ENCODE measurements at regions not wholly inside any gene's neighbourhood (a gene's known extent, or its start where the extent isn't known, plus 50 kb on each side); places are given as distances from the start of the nearest gene placed in this dataset.

GRCh38 chr5:107271682-107272350 lies 398.9 kb downstream of the EFNA5 start:
- TF ChIP-seq CTCF (IDR thresholded peaks at IDR 0.05; ENCODE audit: extremely low read depth, insufficient read depth, missing control alignments): no peak
- in situ Hi-C loops (cut with MboI; ENCODE audit: low pct_unique_long_range_greater_than_20kb, low sequenced_read_pairs, unreplicated experiment): no loop called here
- no peak for DNase-seq (ENCODE audit: low spot score)

DNA sequence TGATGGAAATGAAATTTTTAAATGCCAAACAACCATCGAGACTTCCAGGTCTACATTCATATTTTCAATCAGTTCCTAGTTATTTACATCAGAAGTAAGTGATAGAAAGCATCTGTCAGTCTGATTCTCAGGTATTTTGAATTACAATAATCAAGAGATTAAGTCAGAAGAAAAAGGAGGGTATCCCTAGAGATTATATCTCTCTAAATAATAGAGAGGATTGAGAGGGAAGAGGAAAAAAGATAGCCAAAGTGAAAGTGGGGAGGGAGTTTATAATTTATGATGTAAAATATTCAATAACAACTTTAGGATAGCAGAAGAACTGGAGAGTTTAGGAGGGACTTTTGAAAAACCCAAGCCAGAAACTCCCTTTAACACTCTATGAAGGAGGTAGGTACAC lies 400.2 kb downstream of the EFNA5 start:
- in situ Hi-C loops (cut with MboI; ENCODE audit: low pct_unique_long_range_greater_than_20kb, low sequenced_read_pairs, unreplicated experiment): no loop called here

DNA sequence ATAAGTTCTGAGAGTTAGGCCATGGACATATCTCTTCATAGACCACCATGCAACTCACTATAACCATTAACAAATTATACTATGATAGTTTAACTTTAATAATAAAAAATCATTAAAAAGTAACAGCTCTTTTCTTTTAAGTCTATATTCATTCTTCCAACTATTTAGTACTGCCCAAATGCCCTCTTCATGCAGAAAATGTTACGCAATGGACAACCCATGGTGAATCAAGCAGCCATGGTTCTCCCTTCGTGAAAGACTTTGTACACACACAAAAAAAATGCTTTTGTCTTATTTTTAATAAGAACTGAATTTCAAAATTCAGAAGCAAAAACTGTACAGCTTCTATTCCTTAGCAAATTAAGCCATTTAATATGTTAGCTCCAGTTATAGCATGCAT lies 401.1 kb downstream of the EFNA5 start:
- DNase-seq (ENCODE audit: low spot score): no peak
- in situ Hi-C loops (cut with MboI; ENCODE audit: low pct_unique_long_range_greater_than_20kb, low sequenced_read_pairs, unreplicated experiment): no loop called here
- no peak for TF ChIP-seq CTCF (IDR thresholded peaks at IDR 0.05; ENCODE audit: extremely low read depth, insufficient read depth, missing control alignments)

More for the DNA sequence above, 400.2 kb downstream of the EFNA5 start:
- TF ChIP-seq CTCF (IDR thresholded peaks at IDR 0.05; ENCODE audit: extremely low read depth, insufficient read depth, missing control alignments): no peak
- DNase-seq (ENCODE audit: low spot score): no peak

- DNase-seq (ENCODE audit: low spot score): no peak
- TF ChIP-seq CTCF (IDR thresholded peaks at IDR 0.05; ENCODE audit: extremely low read depth, insufficient read depth, missing control alignments): no peak
- in situ Hi-C loops (cut with MboI; ENCODE audit: low pct_unique_long_range_greater_than_20kb, low sequenced_read_pairs, unreplicated experiment): no loop called here
These were observed 401.5 kb downstream of the EFNA5 start for GRCh38 chr5:107269256-107269655.

- DNase-seq (ENCODE audit: low spot score): no peak
- in situ Hi-C loops (cut with MboI; ENCODE audit: low pct_unique_long_range_greater_than_20kb, low sequenced_read_pairs, unreplicated experiment): no loop called here
- TF ChIP-seq CTCF (IDR thresholded peaks at IDR 0.05; ENCODE audit: extremely low read depth, insufficient read depth, missing control alignments): no peak
These were observed 402.5 kb downstream of the EFNA5 start for GRCh38 chr5:107268241-107268640.

DNA sequence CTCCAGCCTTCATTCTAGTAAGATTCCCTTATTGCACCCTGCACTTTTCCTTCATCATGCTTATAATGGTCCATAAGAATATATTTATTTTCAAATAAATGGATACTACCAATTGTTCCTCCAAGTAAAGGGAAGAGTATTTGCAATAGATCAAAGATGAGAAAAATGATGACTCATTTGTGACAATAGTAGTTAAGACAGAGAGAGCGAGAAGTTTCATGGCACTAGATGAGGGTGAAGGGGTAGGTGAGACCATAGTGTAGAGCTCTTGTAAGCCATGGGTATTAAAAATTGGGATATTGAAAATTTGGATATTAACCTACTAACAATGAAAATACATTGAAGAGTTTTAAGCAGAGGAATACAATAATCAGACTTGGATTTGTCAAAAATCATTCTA lies 404.6 kb downstream of the EFNA5 start:
- in situ Hi-C loops (cut with MboI; ENCODE audit: low pct_unique_long_range_greater_than_20kb, low sequenced_read_pairs, unreplicated experiment): no loop called here
- no peak for DNase-seq (ENCODE audit: low spot score)
- TF ChIP-seq CTCF (IDR thresholded peaks at IDR 0.05; ENCODE audit: extremely low read depth, insufficient read depth, missing control alignments): no peak
